GM03348 (cell line): ENCODE measurements at regions not wholly inside any gene's neighbourhood (a gene's known extent, or its start where the extent isn't known, plus 50 kb on each side); places are given as distances from the start of the nearest gene placed in this dataset.

ENCODE experiments used
- DNase-seq: peaks from one replicate; pipeline ENCODE4 v3.0.0; 2012; ENCODE audit warnings: low spot score

- no peak for DNase-seq
These were observed 974.6 kb downstream of the TTLL7 start for GRCh38 chr1:83024251-83024767.

GRCh38 chr1:83023212-83023611, 975.7 kb downstream of the TTLL7 start:
- no peak for DNase-seq

- no peak for DNase-seq
These were observed 976.7 kb downstream of the TTLL7 start for GRCh38 chr1:83022206-83022605.

- no peak for DNase-seq
These were observed 981.2 kb downstream of the TTLL7 start for GRCh38 chr1:83017701-83018100.

GRCh38 chr1:83017276-83017675, 981.7 kb downstream of the TTLL7 start:
- DNase-seq, result no peak

- no peak for DNase-seq
These were observed 982.5 kb downstream of the TTLL7 start for GRCh38 chr1:83016354-83016849.

GRCh38 chr1:83015163-83015562, 983.8 kb downstream of the TTLL7 start:
- DNase-seq, result no peak

GRCh38 chr1:83012950-83013349, 986.0 kb downstream of the TTLL7 start:
- no peak for DNase-seq

- no peak for DNase-seq
These were observed 987.7 kb downstream of the TTLL7 start for GRCh38 chr1:83011265-83011664.

- DNase-seq, result no peak
These were observed 992.7 kb downstream of the TTLL7 start for GRCh38 chr1:83006271-83006670.

GRCh38 chr1:83000286-83000685, 998.6 kb downstream of the TTLL7 start:
- no peak for DNase-seq

GRCh38 chr1:82995951-82996350, 1003.0 kb downstream of the TTLL7 start:
- DNase-seq, result no peak

GRCh38 chr1:82994616-82995263, 1004.2 kb downstream of the TTLL7 start:
- DNase-seq, result no peak

GRCh38 chr1:82991569-82991968, 1007.4 kb downstream of the TTLL7 start:
- no peak for DNase-seq

- DNase-seq, result no peak
These were observed 1019.2 kb downstream of the TTLL7 start for GRCh38 chr1:82979593-82980236.

GRCh38 chr1:82978461-82979324, 1020.2 kb downstream of the TTLL7 start:
- no peak for DNase-seq

- DNase-seq, result no peak
These were observed 1025.9 kb downstream of the TTLL7 start for GRCh38 chr1:82972841-82973553.

GRCh38 chr1:82969340-82969739, 1029.6 kb downstream of the TTLL7 start:
- no peak for DNase-seq

- DNase-seq, result no peak
These were observed 1036.3 kb downstream of the TTLL7 start for GRCh38 chr1:82962658-82963057.

GRCh38 chr1:82950606-82951200, 1048.2 kb downstream of the TTLL7 start:
- no peak for DNase-seq

- DNase-seq, result no peak
These were observed 1050.5 kb downstream of the TTLL7 start for GRCh38 chr1:82948386-82948785.

- no peak for DNase-seq
These were observed 1051.7 kb downstream of the TTLL7 start for GRCh38 chr1:82947278-82947677.
